Loucy (cell line): ENCODE measurements at regions not wholly inside any gene's neighbourhood (a gene's known extent, or its start where the extent isn't known, plus 50 kb on each side); places are given as distances from the start of the nearest gene placed in this dataset.

Experiments
- H2AFZ ChIP-seq: fragments of 200-600 bp; sonication (generic); 2 replicates; pipeline ENCODE4 v1.6.0; 2016; ENCODE audit warnings: antibody characterized with exemption, mild to moderate bottlenecking, low read length, moderate library complexity
- H3F3A ChIP-seq: fragments of 200-600 bp; 2 replicates; pipeline ENCODE4 v1.6.0; 2016; ENCODE audit warnings: antibody characterized with exemption, low read depth, mild to moderate bottlenecking
- H3K27me3 ChIP-seq: fragments of 200-600 bp; sonication (generic); 2 replicates; pipeline ENCODE4 v1.6.1; 2014; ENCODE audit warnings: low read length, mild to moderate bottlenecking; ENCODE audit not compliant: insufficient read depth, poor library complexity, severe bottlenecking
- H3K36me3 ChIP-seq: fragments of 200-600 bp; sonication (generic); 2 replicates; pipeline ENCODE4 v1.6.1; 2016; ENCODE audit warnings: low read length; ENCODE audit not compliant: insufficient read depth
- H3K4me1 ChIP-seq: fragments of 200-600 bp; sonication (generic); 2 replicates; pipeline ENCODE4 v1.5.1; 2014; ENCODE audit warnings: low read length, mild to moderate bottlenecking; ENCODE audit not compliant: insufficient read depth, poor library complexity, severe bottlenecking
- H3K4me2 ChIP-seq: fragments of 200-600 bp; sonication (generic); 2 replicates; pipeline ENCODE4 v1.6.0; 2014; ENCODE audit warnings: antibody characterized with exemption, low read length, low read depth, mild to moderate bottlenecking; ENCODE audit not compliant: poor library complexity, severe bottlenecking
- H3K4me3 ChIP-seq: fragments of 200-600 bp; sonication (generic); 2 replicates; pipeline ENCODE4 v1.5.1; 2014; ENCODE audit warnings: low read length, mild to moderate bottlenecking, mixed read lengths; ENCODE audit not compliant: poor library complexity, severe bottlenecking
- H3K79me2 ChIP-seq: fragments of 200-600 bp; sonication (generic); 2 replicates; pipeline ENCODE4 v1.6.1; 2014; ENCODE audit warnings: low read length; ENCODE audit not compliant: insufficient read depth
- H3K9ac ChIP-seq: fragments of 200-600 bp; sonication (generic); 2 replicates; pipeline ENCODE4 v1.6.0; 2014; ENCODE audit warnings: mild to moderate bottlenecking, low read depth, low read length, moderate library complexity; ENCODE audit not compliant: poor library complexity, severe bottlenecking
- H3K9me2 ChIP-seq: fragments of 200-600 bp; sonication (generic); replicated peaks from 2 replicates; pipeline ENCODE4 v1.6.1; 2016; ENCODE audit warnings: low read depth, low read length, mixed read lengths
- H3K9me3 ChIP-seq: fragments of 200-600 bp; sonication (generic); 2 replicates; pipeline ENCODE4 v1.6.1; 2014; ENCODE audit warnings: mild to moderate bottlenecking, antibody characterized with exemption, low read length, low read depth; ENCODE audit not compliant: insufficient read depth
- H4K20me1 ChIP-seq: fragments of 200-600 bp; sonication (generic); 2 replicates; pipeline ENCODE4 v1.6.0; 2014; ENCODE audit warnings: antibody characterized with exemption, low read length, mild to moderate bottlenecking; ENCODE audit not compliant: insufficient read depth, poor library complexity, severe bottlenecking
- CTCF ChIP-seq: fragments of 200-600 bp; sonication (generic); conservative IDR thresholded peaks from 2 replicates; pipeline ENCODE4 v1.5.1; 2014; ENCODE audit warnings: mild to moderate bottlenecking, antibody characterized with exemption, low read length
- EZH2phosphoT487 ChIP-seq: fragments of 200-600 bp; IDR thresholded peaks from 2 replicates; pipeline ENCODE4 v1.6.1; 2018; ENCODE audit warnings: antibody characterized with exemption, mild to moderate bottlenecking, moderate library complexity, borderline replicate concordance

- H3K9ac ChIP-seq = no peak overlapping the region
- H3K27me3 ChIP-seq = no peaks in the 10 kb centered on the region
- no peaks in the 10 kb centered on the region for H3K79me2 ChIP-seq
- no peaks in the 10 kb centered on the region for H3F3A ChIP-seq
- TF ChIP-seq CTCF = no peak
- no peak for TF ChIP-seq EZH2phosphoT487
- no peak overlapping the region for H3K4me2 ChIP-seq
- no peak overlapping the region for H3K4me3 ChIP-seq
- no peaks in the 10 kb centered on the region for H3K4me1 ChIP-seq
- no peaks in the 10 kb centered on the region for H3K36me3 ChIP-seq
- H3K9me3 ChIP-seq = no peaks in the 10 kb centered on the region
- H2AFZ ChIP-seq = no peak overlapping the region
- no peaks in the 10 kb centered on the region for H4K20me1 ChIP-seq
- H3K9me2 ChIP-seq = no peaks in the 10 kb centered on the region
Measured at GRCh38 chr4:36823199-36823967, 421.2 kb upstream of the NWD2 start.

- TF ChIP-seq EZH2phosphoT487 = no peak
- peak; percentile 46 for TF ChIP-seq CTCF
- Histone ChIP-seq H3K4me2 (no peak overlapping the region), H3K4me1 (no peaks in the 10 kb centered on the region), H3K4me3 (no peak overlapping the region), H3K79me2 (no peaks in the 10 kb centered on the region), H4K20me1 (no peaks in the 10 kb centered on the region), H3K9me2 (no peaks in the 10 kb centered on the region), H2AFZ (no peak overlapping the region), H3K27me3 (no peaks in the 10 kb centered on the region), H3K9me3 (no peaks in the 10 kb centered on the region), H3K36me3 (no peaks in the 10 kb centered on the region), H3F3A (no peaks in the 10 kb centered on the region), H3K9ac (no peak overlapping the region)
Measured at GRCh38 chr4:36824682-36825081, 419.9 kb upstream of the NWD2 start.

- H3K9me2 ChIP-seq = no peaks in the 10 kb centered on the region
- no peak overlapping the region for H3K4me2 ChIP-seq
- H2AFZ ChIP-seq = no peak overlapping the region
- H3K79me2 ChIP-seq = no peaks in the 10 kb centered on the region
- H3K36me3 ChIP-seq = no peaks in the 10 kb centered on the region
- no peaks in the 10 kb centered on the region for H3F3A ChIP-seq
- no peak for TF ChIP-seq CTCF
- TF ChIP-seq EZH2phosphoT487 = no peak
- no peaks in the 10 kb centered on the region for H4K20me1 ChIP-seq
- no peaks in the 10 kb centered on the region for H3K27me3 ChIP-seq
- no peak overlapping the region for H3K9ac ChIP-seq
- H3K4me3 ChIP-seq = no peak overlapping the region
- H3K9me3 ChIP-seq = no peaks in the 10 kb centered on the region
- no peaks in the 10 kb centered on the region for H3K4me1 ChIP-seq
Measured at GRCh38 chr4:36835246-36835645, 409.3 kb upstream of the NWD2 start.
